ENCODE measurements at regions not wholly inside any gene's neighbourhood (a gene's known extent, or its start where the extent isn't known, plus 50 kb on each side); places are given as distances from the start of the nearest gene placed in this dataset.

GRCh38 chr2:129467941-129468340 is 511.5 kb upstream of the RAB6C start:
- no peak for TF ChIP-seq CTCF (IDR thresholded peaks at IDR 0.05; ENCODE audit: low read depth, low read length, missing control alignments)
- DNase-seq (ENCODE audit: extremely low read depth, low read depth) = no peak
- H3K4me3 ChIP-seq (replicated peaks; ENCODE audit: low read depth, low read length) = no peak overlapping the region

GRCh38 chr2:129468879-129469278 is 510.6 kb upstream of the RAB6C start:
- DNase-seq (ENCODE audit: extremely low read depth, low read depth) = no peak
- TF ChIP-seq CTCF (IDR thresholded peaks at IDR 0.05; ENCODE audit: low read depth, low read length, missing control alignments) = no peak
- no peak overlapping the region for H3K4me3 ChIP-seq (replicated peaks; ENCODE audit: low read depth, low read length)

- no peak for TF ChIP-seq CTCF (IDR thresholded peaks at IDR 0.05; ENCODE audit: low read depth, low read length, missing control alignments)
- no peak overlapping the region for H3K4me3 ChIP-seq (replicated peaks; ENCODE audit: low read depth, low read length)
- DNase-seq (ENCODE audit: extremely low read depth, low read depth) = no peak
These were observed 510.1 kb upstream of the RAB6C start for GRCh38 chr2:129469389-129469788.

GRCh38 chr2:129469871-129470270 is 509.6 kb upstream of the RAB6C start:
- DNase-seq (ENCODE audit: extremely low read depth, low read depth) = no peak
- H3K4me3 ChIP-seq (replicated peaks; ENCODE audit: low read depth, low read length) = no peak overlapping the region
- no peak for TF ChIP-seq CTCF (IDR thresholded peaks at IDR 0.05; ENCODE audit: low read depth, low read length, missing control alignments)

GRCh38 chr2:129478902-129479517 is 500.5 kb upstream of the RAB6C start:
- H3K4me3 ChIP-seq (replicated peaks; ENCODE audit: low read depth, low read length) = no peak overlapping the region
- DNase-seq (ENCODE audit: extremely low read depth, low read depth) = no peak
- TF ChIP-seq CTCF (IDR thresholded peaks at IDR 0.05; ENCODE audit: low read depth, low read length, missing control alignments) = no peak

- no peak for TF ChIP-seq CTCF (IDR thresholded peaks at IDR 0.05; ENCODE audit: low read depth, low read length, missing control alignments)
- DNase-seq (ENCODE audit: extremely low read depth, low read depth) = no peak
These were observed 499.6 kb upstream of the RAB6C start for GRCh38 chr2:129479892-129480291.

GRCh38 chr2:129480790-129481189 is 498.7 kb upstream of the RAB6C start:
- no peak overlapping the region for H3K4me3 ChIP-seq (replicated peaks; ENCODE audit: low read depth, low read length)
- no peak for DNase-seq (ENCODE audit: extremely low read depth, low read depth)
- no peak for TF ChIP-seq CTCF (IDR thresholded peaks at IDR 0.05; ENCODE audit: low read depth, low read length, missing control alignments)

More at GRCh38 chr2:129479892-129480291, 499.6 kb upstream of the RAB6C start:
- no peak overlapping the region for H3K4me3 ChIP-seq (replicated peaks; ENCODE audit: low read depth, low read length)
